HG02763 (cell line): ENCODE measurements at regions not wholly inside any gene's neighbourhood (a gene's known extent, or its start where the extent isn't known, plus 50 kb on each side); places are given as distances from the start of the nearest gene placed in this dataset.

ENCODE experiments used
- ATAC-seq: cut with Tn5 transposase; IDR thresholded peaks from one replicate; pipeline ENCODE4 v1.9.1; 2021; ENCODE audit warnings: mild to moderate bottlenecking, moderate library complexity; ENCODE audit not compliant: unreplicated experiment

GRCh38 chr18:22667616-22668422 is 250.1 kb upstream of the CTAGE1 start:
- ATAC-seq: no peak

GRCh38 chr18:22668496-22668895 is 250.8 kb upstream of the CTAGE1 start:
- ATAC-seq: no peak

- ATAC-seq: no peak
Measured at GRCh38 chr18:22670914-22671313, 253.2 kb upstream of the CTAGE1 start.

GRCh38 chr18:22673182-22673862 is 255.6 kb upstream of the CTAGE1 start:
- no peak for ATAC-seq

GRCh38 chr18:22674272-22674671 is 256.6 kb upstream of the CTAGE1 start:
- ATAC-seq: no peak

- ATAC-seq: no peak
Measured at GRCh38 chr18:22675006-22675405, 257.3 kb upstream of the CTAGE1 start.

- ATAC-seq: no peak
Measured at GRCh38 chr18:22676423-22676822, 256.7 kb upstream of the RBBP8 start.

GRCh38 chr18:22678486-22678885 is 254.6 kb upstream of the RBBP8 start:
- ATAC-seq: no peak

- no peak for ATAC-seq
Measured at GRCh38 chr18:22680944-22681343, 252.2 kb upstream of the RBBP8 start.

GRCh38 chr18:22681908-22682307 is 251.2 kb upstream of the RBBP8 start:
- no peak for ATAC-seq

- no peak for ATAC-seq
Measured at GRCh38 chr18:22682720-22683119, 250.4 kb upstream of the RBBP8 start.

- no peak for ATAC-seq
Measured at GRCh38 chr18:22683196-22683676, 249.9 kb upstream of the RBBP8 start.

- ATAC-seq: no peak
Measured at GRCh38 chr18:22683786-22684185, 249.3 kb upstream of the RBBP8 start.

GRCh38 chr18:22684268-22684667 is 248.9 kb upstream of the RBBP8 start:
- no peak for ATAC-seq

- no peak for ATAC-seq
Measured at GRCh38 chr18:22685788-22686187, 247.3 kb upstream of the RBBP8 start.

- ATAC-seq: no peak
Measured at GRCh38 chr18:22687892-22688680, 245.0 kb upstream of the RBBP8 start.

GRCh38 chr18:22688877-22689496 is 244.1 kb upstream of the RBBP8 start:
- ATAC-seq: no peak

GRCh38 chr18:22689712-22690111 is 243.4 kb upstream of the RBBP8 start:
- ATAC-seq: no peak

GRCh38 chr18:22690556-22690955 is 242.6 kb upstream of the RBBP8 start:
- ATAC-seq: no peak

- no peak for ATAC-seq
Measured at GRCh38 chr18:22691946-22692710, 241.0 kb upstream of the RBBP8 start.
